Glutamatergic neuron (in vitro differentiated cells): ENCODE measurements at regions not wholly inside any gene's neighbourhood (a gene's known extent, or its start where the extent isn't known, plus 50 kb on each side); places are given as distances from the start of the nearest gene placed in this dataset.

Experiments
- DNase-seq: peaks from one replicate; pipeline ENCODE4 v3.0.0; 2022
- H3K27ac Mint-ChIP-seq: one replicate; pipeline ENCODE4 v1.8.0; 2020; ENCODE audit warnings: mild to moderate bottlenecking, mixed read lengths, inconsistent platforms; ENCODE audit not compliant: unreplicated experiment
- H3K27me3 Mint-ChIP-seq: one replicate; pipeline ENCODE4 v1.8.0; 2020; ENCODE audit warnings: mild to moderate bottlenecking, moderate library complexity, mixed read lengths, inconsistent platforms; ENCODE audit not compliant: unreplicated experiment
- H3K36me3 Mint-ChIP-seq: one replicate; pipeline ENCODE4 v1.8.0; 2020; ENCODE audit warnings: mild to moderate bottlenecking, mixed read lengths, inconsistent platforms; ENCODE audit not compliant: unreplicated experiment
- H3K4me1 Mint-ChIP-seq: one replicate; pipeline ENCODE4 v1.8.0; 2020; ENCODE audit warnings: mild to moderate bottlenecking, low read depth, mixed read lengths, inconsistent platforms; ENCODE audit not compliant: unreplicated experiment
- H3K4me3 Mint-ChIP-seq: one replicate; pipeline ENCODE4 v1.8.0; 2020; ENCODE audit warnings: mild to moderate bottlenecking, mixed read lengths, inconsistent platforms; ENCODE audit not compliant: unreplicated experiment
- H3K9me3 Mint-ChIP-seq: one replicate; pipeline ENCODE4 v1.8.0; 2020; ENCODE audit warnings: mild to moderate bottlenecking, moderate library complexity, mixed read lengths, inconsistent platforms; ENCODE audit not compliant: unreplicated experiment
- TF ChIP-seq, protein P1 (sequence below): fragments of 200-600 bp; sonication (generic); IDR thresholded peaks from one replicate; pipeline ENCODE4 v1.5.0; 2021; ENCODE audit not compliant: partially characterized antibody, unreplicated experiment

DNA sequence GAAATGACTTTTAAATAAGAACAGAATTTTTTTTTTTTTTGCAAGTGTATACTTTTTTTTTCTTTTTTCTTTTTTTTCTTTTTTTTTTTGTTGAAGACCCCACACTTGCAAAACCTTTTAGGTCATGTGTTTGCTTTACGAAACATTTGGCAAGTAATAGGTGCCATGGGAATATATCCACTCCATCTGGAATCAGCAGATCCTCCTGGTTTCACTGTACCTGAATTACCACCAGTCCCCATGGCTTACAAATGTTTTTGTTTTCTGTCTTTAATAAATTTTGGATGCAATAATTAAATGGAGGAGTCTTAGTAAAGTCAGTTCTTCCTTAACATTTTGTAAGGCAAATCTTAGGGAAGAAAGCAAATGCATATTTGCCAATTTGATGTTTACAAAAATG, 559.7 kb upstream of the ZEB2 start:
- TF ChIP-seq, protein P1, sequence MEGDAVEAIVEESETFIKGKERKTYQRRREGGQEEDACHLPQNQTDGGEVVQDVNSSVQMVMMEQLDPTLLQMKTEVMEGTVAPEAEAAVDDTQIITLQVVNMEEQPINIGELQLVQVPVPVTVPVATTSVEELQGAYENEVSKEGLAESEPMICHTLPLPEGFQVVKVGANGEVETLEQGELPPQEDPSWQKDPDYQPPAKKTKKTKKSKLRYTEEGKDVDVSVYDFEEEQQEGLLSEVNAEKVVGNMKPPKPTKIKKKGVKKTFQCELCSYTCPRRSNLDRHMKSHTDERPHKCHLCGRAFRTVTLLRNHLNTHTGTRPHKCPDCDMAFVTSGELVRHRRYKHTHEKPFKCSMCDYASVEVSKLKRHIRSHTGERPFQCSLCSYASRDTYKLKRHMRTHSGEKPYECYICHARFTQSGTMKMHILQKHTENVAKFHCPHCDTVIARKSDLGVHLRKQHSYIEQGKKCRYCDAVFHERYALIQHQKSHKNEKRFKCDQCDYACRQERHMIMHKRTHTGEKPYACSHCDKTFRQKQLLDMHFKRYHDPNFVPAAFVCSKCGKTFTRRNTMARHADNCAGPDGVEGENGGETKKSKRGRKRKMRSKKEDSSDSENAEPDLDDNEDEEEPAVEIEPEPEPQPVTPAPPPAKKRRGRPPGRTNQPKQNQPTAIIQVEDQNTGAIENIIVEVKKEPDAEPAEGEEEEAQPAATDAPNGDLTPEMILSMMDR, result no peak
- Mint-ChIP-seq H3K27ac (peak overlapping the region; percentile 63), H3K27me3 (peaks cover 2% of the 10 kb centered on the region), H3K36me3 (no peaks in the 10 kb centered on the region), H3K4me1 (peaks cover 39% of the 10 kb centered on the region), H3K9me3 (peaks cover 2% of the 10 kb centered on the region), H3K4me3 (no peak overlapping the region)
- DNase-seq, result no peak

DNA sequence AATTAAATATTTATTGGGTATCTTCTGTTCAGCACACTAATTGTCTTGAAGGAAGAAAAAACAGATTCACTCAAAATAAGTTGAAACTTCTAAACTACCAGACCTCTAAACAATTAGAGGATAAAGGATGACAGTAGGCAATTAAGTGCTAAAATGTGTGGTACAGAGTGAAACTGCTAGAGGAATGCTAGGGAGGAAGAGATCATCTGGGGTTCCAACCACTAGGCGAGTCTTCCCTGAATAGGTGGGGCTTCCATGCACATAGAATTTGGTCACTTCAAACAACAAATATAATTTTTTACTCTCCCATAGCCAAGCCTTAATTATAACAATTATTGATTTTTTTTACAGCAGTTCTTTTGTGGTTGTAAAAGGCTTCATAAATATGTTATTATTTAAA, 559.0 kb upstream of the ZEB2 start:
- no peaks in the 10 kb centered on the region for H3K36me3 Mint-ChIP-seq
- peaks cover 2% of the 10 kb centered on the region for H3K27me3 Mint-ChIP-seq
- TF ChIP-seq, protein P1, result no peak
- H3K4me1 Mint-ChIP-seq, result peaks cover 34% of the 10 kb centered on the region
- peaks cover 2% of the 10 kb centered on the region for H3K9me3 Mint-ChIP-seq
- H3K4me3 Mint-ChIP-seq, result peak overlapping the region; percentile 73
- H3K27ac Mint-ChIP-seq, result peak overlapping the region; percentile 97
- DNase-seq, result no peak

DNA sequence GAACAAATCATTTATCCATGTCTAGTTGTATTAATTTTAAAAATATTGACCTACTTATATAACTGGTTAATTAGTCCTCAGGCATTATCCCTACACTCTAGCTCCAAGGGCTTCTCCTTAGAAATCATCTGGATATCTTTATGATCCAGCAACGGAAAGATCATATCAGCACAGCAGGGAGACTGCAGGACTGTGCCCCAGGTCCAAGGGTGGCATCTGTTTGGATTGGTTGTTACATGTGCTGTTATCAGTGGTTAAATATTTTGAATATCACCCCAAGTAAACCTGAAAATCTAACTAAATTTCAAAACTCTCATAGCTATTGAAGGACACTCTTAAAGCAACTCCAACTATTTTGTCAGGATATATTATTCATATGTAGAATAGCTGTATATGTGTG, 556.2 kb upstream of the ZEB2 start:
- Mint-ChIP-seq H3K9me3 (peaks cover 2% of the 10 kb centered on the region), H3K27me3 (peaks cover 2% of the 10 kb centered on the region), H3K4me3 (no peak overlapping the region), H3K4me1 (peaks cover 30% of the 10 kb centered on the region), H3K36me3 (no peaks in the 10 kb centered on the region), H3K27ac (no peak overlapping the region)
- TF ChIP-seq, protein P1, result no peak
- DNase-seq, result no peak

DNA sequence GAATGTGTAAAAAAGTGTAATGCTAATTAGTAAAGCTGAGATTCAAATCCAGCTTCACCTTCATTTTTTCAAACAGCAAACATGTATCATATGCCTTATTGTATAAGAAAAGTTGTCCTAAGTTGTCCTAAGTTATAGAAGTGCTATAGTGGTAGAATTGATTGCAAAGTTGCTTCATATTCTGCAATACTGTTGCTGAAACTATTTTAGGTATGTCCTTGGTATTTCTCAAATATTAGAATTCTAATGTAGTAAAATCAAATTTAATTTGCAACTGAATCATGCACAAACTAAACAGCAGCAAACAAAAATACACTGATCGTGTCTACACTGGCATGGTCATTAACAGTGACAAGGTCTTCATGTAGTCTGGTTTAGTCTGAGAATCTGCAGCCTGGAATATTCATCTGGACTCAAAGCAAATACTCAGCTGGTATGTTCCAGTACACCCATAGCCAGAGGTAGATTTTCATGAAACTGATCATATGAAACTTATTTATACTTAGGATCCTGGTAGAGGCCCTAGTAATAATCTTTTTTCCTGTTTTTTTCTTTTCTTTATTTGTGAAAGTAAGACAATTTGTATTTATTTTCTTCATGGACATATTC, 555.6 kb upstream of the ZEB2 start:
- DNase-seq, result no peak
- no peak overlapping the region for H3K4me3 Mint-ChIP-seq
- TF ChIP-seq, protein P1, result no peak
- H3K9me3 Mint-ChIP-seq, result peaks cover 2% of the 10 kb centered on the region
- peaks cover 2% of the 10 kb centered on the region for H3K27me3 Mint-ChIP-seq
- no peak overlapping the region for H3K27ac Mint-ChIP-seq
- peaks cover 27% of the 10 kb centered on the region for H3K4me1 Mint-ChIP-seq
- no peaks in the 10 kb centered on the region for H3K36me3 Mint-ChIP-seq

DNA sequence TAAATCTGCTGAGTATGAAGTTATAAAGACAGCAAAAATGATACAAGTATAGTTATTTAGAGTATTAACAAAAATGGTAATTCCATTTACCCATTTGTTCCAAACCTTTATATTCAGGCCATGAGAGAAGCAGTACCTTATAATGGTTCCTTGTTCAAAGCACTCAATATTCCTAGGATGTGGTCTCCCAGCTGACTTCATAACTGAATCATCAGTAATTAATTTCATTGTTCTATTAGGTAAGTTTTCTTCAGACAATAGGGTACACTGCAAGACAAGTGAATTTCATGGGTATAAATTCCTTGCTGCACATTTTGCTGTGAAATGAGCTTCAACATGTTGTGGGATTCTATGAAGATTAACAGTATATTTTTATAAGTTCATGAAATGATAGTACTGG, 550.8 kb upstream of the ZEB2 start:
- no peak overlapping the region for H3K27ac Mint-ChIP-seq
- H3K4me1 Mint-ChIP-seq, result peaks cover 28% of the 10 kb centered on the region
- no peaks in the 10 kb centered on the region for H3K36me3 Mint-ChIP-seq
- no peak overlapping the region for H3K4me3 Mint-ChIP-seq
- peaks cover 2% of the 10 kb centered on the region for H3K27me3 Mint-ChIP-seq
- TF ChIP-seq, protein P1, result no peak
- H3K9me3 Mint-ChIP-seq, result no peaks in the 10 kb centered on the region
- DNase-seq, result no peak
